GM10248 (cell line): ENCODE measurements at regions not wholly inside any gene's neighbourhood (a gene's known extent, or its start where the extent isn't known, plus 50 kb on each side); places are given as distances from the start of the nearest gene placed in this dataset.

ENCODE experiments used
- CTCF ChIA-PET: fragments of 300-600 bp; sonication (Branson Sonifier 250); formaldehyde crosslinking; extraction: SDS; loops from one replicate; lab custom pipeline; 2021; ENCODE audit warnings: antibody characterized with exemption; lab: Yijun Ruan, JAX
- POLR2A ChIA-PET: fragments of 350-650 bp; sonication (Branson Sonifier 250); formaldehyde crosslinking; extraction: SDS; loops from one replicate; lab custom pipeline; 2020; ENCODE audit warnings: antibody characterized with exemption; lab: Yijun Ruan, JAX
- DNase-seq: peaks from one replicate; pipeline ENCODE4 v3.0.0; 2012; ENCODE audit errors: extremely low spot score
- TF ChIP-seq, protein P1 (sequence below): IDR thresholded peaks from 2 replicates; pipeline ENCODE4 v1.5.1; 2012; ENCODE audit warnings: mild to moderate bottlenecking, low read depth; ENCODE audit errors: extremely low read depth, missing control alignments, control extremely low read depth

DNA sequence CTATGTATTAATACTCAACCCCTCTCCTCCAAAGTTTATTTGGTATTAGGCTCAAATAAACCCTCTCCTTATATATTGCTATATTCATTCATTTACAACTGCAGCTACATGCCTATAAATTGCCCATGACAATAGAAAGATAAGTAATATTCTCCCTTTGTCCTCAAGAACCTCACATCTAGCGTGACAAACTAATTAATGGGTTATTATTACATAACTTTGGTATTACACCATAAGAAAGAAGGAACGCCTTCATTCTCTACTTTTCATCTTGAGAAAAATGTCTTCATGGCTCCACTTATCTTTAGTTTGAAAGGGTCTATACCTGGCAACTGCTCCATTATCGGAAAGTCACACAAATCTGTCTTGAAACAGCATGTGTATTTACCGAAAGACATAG lies 157.7 kb upstream of the RASGEF1B start:
- DNase-seq: no peak
- TF ChIP-seq, protein P1, sequence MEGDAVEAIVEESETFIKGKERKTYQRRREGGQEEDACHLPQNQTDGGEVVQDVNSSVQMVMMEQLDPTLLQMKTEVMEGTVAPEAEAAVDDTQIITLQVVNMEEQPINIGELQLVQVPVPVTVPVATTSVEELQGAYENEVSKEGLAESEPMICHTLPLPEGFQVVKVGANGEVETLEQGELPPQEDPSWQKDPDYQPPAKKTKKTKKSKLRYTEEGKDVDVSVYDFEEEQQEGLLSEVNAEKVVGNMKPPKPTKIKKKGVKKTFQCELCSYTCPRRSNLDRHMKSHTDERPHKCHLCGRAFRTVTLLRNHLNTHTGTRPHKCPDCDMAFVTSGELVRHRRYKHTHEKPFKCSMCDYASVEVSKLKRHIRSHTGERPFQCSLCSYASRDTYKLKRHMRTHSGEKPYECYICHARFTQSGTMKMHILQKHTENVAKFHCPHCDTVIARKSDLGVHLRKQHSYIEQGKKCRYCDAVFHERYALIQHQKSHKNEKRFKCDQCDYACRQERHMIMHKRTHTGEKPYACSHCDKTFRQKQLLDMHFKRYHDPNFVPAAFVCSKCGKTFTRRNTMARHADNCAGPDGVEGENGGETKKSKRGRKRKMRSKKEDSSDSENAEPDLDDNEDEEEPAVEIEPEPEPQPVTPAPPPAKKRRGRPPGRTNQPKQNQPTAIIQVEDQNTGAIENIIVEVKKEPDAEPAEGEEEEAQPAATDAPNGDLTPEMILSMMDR: no peak
- ChIA-PET POLR2A (no interaction called here), CTCF (no interaction called here)

DNA sequence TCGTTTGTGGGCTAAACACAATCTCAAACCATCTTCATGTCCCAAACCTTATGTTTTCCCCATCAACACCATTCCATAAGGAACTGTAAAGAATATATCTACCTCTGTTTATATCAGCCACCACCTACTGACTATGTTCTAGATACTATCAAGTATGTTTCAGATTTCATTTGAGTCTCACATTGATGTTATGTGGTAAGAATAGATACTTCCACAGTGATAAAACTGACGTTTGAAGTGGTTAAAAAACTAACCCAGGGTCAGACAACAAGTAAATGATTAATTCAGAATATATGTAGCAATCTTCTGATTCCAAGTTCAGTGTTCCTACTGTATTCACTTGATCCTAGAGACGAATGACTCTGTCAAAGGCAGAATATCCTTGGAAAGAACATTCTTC lies 156.8 kb upstream of the RASGEF1B start:
- ChIA-PET CTCF (no interaction called here), POLR2A (no interaction called here)
- no peak for DNase-seq
- TF ChIP-seq, protein P1: no peak

DNA sequence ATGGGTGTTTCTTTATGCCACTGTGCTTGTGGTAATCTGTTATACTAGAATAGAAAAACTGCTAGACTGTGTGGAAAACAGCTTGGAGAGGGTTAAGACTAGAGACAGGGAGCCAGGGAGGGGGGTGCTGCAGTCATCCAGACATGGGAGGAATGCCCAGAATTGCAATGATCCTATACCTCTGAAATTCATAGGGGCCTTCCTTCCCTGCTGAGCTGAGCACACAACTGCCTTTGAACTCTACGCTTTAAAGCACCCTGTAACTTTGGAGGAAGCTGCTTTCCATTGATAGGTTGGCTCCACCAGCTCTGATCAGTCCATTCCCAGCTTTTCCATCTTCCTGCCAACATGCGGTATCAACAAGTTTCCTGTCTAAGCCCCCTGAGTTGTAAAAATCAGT lies 155.9 kb upstream of the RASGEF1B start:
- no peak for DNase-seq
- POLR2A ChIA-PET: no interaction called here
- CTCF ChIA-PET: interaction anchor here (0.9 kb wide), 1 partner anchor 9 kb away, joined by 3 read pairs; no protein-coding TSS in a partner anchor
- TF ChIP-seq, protein P1: no peak

GRCh38 chr4:81626851-81627250 lies 155.1 kb upstream of the RASGEF1B start:
- no peak for DNase-seq
- ChIA-PET CTCF (interaction anchor here (0.9 to 1.2 kb wide), 2 partner anchors 8 to 14 kb away, joined by 3 read pairs; no protein-coding TSS in a partner anchor), POLR2A (no interaction called here)
- TF ChIP-seq, protein P1: no peak

DNA sequence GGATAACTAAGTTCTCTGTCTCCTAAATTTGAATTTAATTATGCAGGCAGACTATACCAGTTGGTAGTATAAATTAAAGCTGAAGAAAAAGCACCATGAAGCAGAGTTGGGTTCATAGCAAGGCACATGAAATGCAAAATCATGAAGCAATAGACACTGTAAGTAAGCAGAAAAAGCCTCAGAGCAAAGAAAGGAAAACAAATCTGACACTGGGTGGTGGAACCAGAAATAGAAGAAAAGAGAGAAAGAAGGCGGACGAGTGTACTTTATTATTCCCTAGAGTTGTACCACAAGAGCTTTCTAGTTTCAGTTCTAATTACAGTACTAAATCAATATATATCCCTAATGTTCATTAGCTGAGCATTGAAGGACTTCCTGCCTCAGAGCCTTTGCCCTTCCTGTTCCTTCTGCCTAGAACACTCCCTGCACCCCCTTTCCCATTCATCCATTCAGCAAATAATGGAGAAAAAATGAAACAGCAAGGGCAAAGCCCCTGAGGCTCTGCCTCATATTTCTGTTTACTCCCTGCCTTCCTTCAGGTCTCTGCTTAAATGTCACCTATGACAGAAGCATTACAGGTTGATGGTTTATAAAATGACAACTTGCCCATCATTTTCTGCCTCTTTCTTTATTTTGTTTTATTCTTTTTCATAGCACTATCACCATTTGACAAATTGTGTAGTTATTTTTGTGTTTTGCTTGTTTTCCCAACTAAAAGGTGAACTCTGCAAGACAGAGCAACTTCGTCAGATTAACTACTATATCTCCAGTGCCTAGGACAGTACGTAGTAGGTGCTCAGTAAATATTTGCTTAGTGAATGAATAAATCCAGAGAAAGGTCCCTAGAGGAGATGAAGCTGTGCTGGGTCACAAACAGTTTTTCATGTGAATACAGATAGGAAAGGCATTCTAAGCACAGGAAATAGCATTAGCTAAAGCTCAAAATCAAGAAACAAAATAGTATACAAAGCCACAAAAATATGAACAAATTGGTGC lies 154.0 kb upstream of the RASGEF1B start:
- ChIA-PET POLR2A (interaction anchor here (0.6 kb wide), 1 partner anchor 181 kb away, joined by 4 read pairs; no protein-coding TSS in a partner anchor), CTCF (interaction anchor here (1.2 kb wide), 1 partner anchor 15 kb away, joined by 3 read pairs; no protein-coding TSS in a partner anchor)
- TF ChIP-seq, protein P1: no peak
- no peak for DNase-seq

DNA sequence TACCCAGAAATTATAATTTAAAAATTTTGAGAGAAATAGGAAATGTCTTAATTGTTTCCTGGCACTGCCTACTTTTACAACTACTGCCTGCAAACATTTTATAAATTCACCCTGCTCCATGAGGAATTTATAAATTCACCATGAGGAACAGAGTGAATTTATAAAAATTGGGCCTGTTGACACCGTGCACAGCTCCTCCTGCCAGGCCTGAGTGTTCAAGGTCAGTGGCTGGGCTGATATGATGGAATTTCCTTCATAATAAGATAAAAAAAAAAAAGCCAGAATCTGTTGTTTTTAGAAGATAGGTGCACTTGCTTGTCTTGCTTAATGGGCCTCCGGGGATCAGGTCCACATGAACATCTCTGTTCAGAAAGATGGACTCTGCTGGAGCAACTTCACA lies 151.7 kb upstream of the RASGEF1B start:
- POLR2A ChIA-PET: no interaction called here
- DNase-seq: no peak
- TF ChIP-seq, protein P1: no peak
- CTCF ChIA-PET: no interaction called here
